NK-92 treated with Interleukin-12 subunit alpha and Interleukin-12 subunit beta, amount 100 ng/mL, for 24 hours (cell line): ENCODE measurements at regions not wholly inside any gene's neighbourhood (a gene's known extent, or its start where the extent isn't known, plus 50 kb on each side); places are given as distances from the start of the nearest gene placed in this dataset.
"Not testable (repeated sequence)": the region's sequence is repeated elsewhere in the genome, so short reads cannot be mapped to it uniquely, and the experiment has no call there.

ENCODE experiments used
- DNase-seq: peaks from one replicate; lab custom pipeline; 2025; lab: John Stamatoyannopoulos, UW

- no peak for DNase-seq
Measured at GRCh38 chr3:66809595-66809958, 188.5 kb upstream of the KBTBD8 start.

- DNase-seq: no peak
Measured at GRCh38 chr3:66812136-66812535, 186.0 kb upstream of the KBTBD8 start.

- DNase-seq: no peak
Measured at GRCh38 chr3:66812741-66813140, 185.4 kb upstream of the KBTBD8 start.

GRCh38 chr3:66816090-66816761 is 181.9 kb upstream of the KBTBD8 start:
- no peak for DNase-seq

- no peak for DNase-seq
Measured at GRCh38 chr3:66817951-66818557, 180.1 kb upstream of the KBTBD8 start.

GRCh38 chr3:66819993-66820501 is 178.1 kb upstream of the KBTBD8 start:
- no peak for DNase-seq

GRCh38 chr3:66822186-66823008 is 175.7 kb upstream of the KBTBD8 start:
- peak; percentile 21 for DNase-seq

- DNase-seq: no peak
Measured at GRCh38 chr3:66823009-66823397, 175.1 kb upstream of the KBTBD8 start.

- DNase-seq: no peak
Measured at GRCh38 chr3:66823532-66823931, 174.6 kb upstream of the KBTBD8 start.

GRCh38 chr3:66825375-66825774 is 172.7 kb upstream of the KBTBD8 start:
- DNase-seq: no peak

- DNase-seq: no peak
Measured at GRCh38 chr3:66827726-66828125, 170.4 kb upstream of the KBTBD8 start.

GRCh38 chr3:66828303-66828702 is 169.8 kb upstream of the KBTBD8 start:
- no peak for DNase-seq

- no peak for DNase-seq
Measured at GRCh38 chr3:66830301-66830700, 167.8 kb upstream of the KBTBD8 start.

- no peak for DNase-seq
Measured at GRCh38 chr3:66831931-66832330, 166.2 kb upstream of the KBTBD8 start.

- DNase-seq: no peak
Measured at GRCh38 chr3:66836363-66837152, 161.5 kb upstream of the KBTBD8 start.

- DNase-seq: no peak
Measured at GRCh38 chr3:66838704-66839103, 159.4 kb upstream of the KBTBD8 start.

- no peak for DNase-seq
Measured at GRCh38 chr3:66839508-66839907, 158.6 kb upstream of the KBTBD8 start.

- not testable (repeated sequence) for DNase-seq
Measured at GRCh38 chr3:66842761-66843464, 155.2 kb upstream of the KBTBD8 start.

GRCh38 chr3:66851894-66852613 is 146.1 kb upstream of the KBTBD8 start:
- no peak for DNase-seq

- DNase-seq: no peak
Measured at GRCh38 chr3:66854601-66855151, 143.4 kb upstream of the KBTBD8 start.

- DNase-seq: no peak
Measured at GRCh38 chr3:66856533-66856932, 141.6 kb upstream of the KBTBD8 start.
